Body of pancreas (tissue), 1 donor: ENCODE measurements at regions not wholly inside any gene's neighbourhood (a gene's known extent, or its start where the extent isn't known, plus 50 kb on each side); places are given as distances from the start of the nearest gene placed in this dataset. TPM values are rescaled to one million over a fixed set of nuclear protein-coding genes. Genes with fewer than 3 reads are reported as not detected.

ENCODE experiments used
- small RNA-seq: library from RNA; depleted of rRNA; stranded (forward); fragments of <200 nt; gene quantifications from one replicate; pipeline ENCODE3, GENCODE V24; 2016

Small RNA genes in the stretch of these regions (small RNA-seq; reads per million reads assigned to genes)
- gene AP003181.1 (not detected), gene RF00017 (not detected)
